ENCODE measurements at regions not wholly inside any gene's neighbourhood (a gene's known extent, or its start where the extent isn't known, plus 50 kb on each side); places are given as distances from the start of the nearest gene placed in this dataset.

GRCh38 chr15:31265871-31266711, 60.5 kb upstream of the KLF13 start:
- peak; percentile 73 for DNase-seq
- Histone ChIP-seq H3K36me3 (no peaks in the 10 kb centered on the region), H3K4me3 (no peak overlapping the region), H3K9me3 (no peaks in the 10 kb centered on the region), H3K27ac (peak overlapping the region; percentile 73 to 90 (median 85)), H3K27me3 (no peaks in the 10 kb centered on the region), H3K4me1 (peaks cover 27 to 75% (median 40%) of the 10 kb centered on the region in 4 donors)
- in situ Hi-C loops (cut with MboI; ENCODE audit: low pct_ligation_motif_present in 1 of 4, low pct_unique_long_range_greater_than_20kb in 1 of 4, low sequenced_read_pairs in 3 of 4): no loop called here
- WGBS, 2 donors (ENCODE audit: low coverage in 1 of 2): 38 to 60% methylated on average over 1 to 22 of the region's 22 CpGs
- intact Hi-C loops (cut with DNase I; ENCODE audit: low total_unique reads): no loop called here
- peak; percentile 15 to 68 (median 55) for TF ChIP-seq POLR2AphosphoS5 (IDR thresholded peaks at IDR 0.05)
- TF ChIP-seq, protein P1, sequence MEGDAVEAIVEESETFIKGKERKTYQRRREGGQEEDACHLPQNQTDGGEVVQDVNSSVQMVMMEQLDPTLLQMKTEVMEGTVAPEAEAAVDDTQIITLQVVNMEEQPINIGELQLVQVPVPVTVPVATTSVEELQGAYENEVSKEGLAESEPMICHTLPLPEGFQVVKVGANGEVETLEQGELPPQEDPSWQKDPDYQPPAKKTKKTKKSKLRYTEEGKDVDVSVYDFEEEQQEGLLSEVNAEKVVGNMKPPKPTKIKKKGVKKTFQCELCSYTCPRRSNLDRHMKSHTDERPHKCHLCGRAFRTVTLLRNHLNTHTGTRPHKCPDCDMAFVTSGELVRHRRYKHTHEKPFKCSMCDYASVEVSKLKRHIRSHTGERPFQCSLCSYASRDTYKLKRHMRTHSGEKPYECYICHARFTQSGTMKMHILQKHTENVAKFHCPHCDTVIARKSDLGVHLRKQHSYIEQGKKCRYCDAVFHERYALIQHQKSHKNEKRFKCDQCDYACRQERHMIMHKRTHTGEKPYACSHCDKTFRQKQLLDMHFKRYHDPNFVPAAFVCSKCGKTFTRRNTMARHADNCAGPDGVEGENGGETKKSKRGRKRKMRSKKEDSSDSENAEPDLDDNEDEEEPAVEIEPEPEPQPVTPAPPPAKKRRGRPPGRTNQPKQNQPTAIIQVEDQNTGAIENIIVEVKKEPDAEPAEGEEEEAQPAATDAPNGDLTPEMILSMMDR (IDR thresholded peaks at IDR 0.05): no peak

- in situ Hi-C loops (cut with MboI; ENCODE audit: low pct_ligation_motif_present in 1 of 4, low pct_unique_long_range_greater_than_20kb in 1 of 4, low sequenced_read_pairs in 3 of 4): no loop called here
- peak; percentile 42 for DNase-seq
- peak overlapping the region; percentile 73 to 90 (median 85) for H3K27ac ChIP-seq
These were observed 59.9 kb upstream of the KLF13 start for GRCh38 chr15:31266712-31267111.

DNA sequence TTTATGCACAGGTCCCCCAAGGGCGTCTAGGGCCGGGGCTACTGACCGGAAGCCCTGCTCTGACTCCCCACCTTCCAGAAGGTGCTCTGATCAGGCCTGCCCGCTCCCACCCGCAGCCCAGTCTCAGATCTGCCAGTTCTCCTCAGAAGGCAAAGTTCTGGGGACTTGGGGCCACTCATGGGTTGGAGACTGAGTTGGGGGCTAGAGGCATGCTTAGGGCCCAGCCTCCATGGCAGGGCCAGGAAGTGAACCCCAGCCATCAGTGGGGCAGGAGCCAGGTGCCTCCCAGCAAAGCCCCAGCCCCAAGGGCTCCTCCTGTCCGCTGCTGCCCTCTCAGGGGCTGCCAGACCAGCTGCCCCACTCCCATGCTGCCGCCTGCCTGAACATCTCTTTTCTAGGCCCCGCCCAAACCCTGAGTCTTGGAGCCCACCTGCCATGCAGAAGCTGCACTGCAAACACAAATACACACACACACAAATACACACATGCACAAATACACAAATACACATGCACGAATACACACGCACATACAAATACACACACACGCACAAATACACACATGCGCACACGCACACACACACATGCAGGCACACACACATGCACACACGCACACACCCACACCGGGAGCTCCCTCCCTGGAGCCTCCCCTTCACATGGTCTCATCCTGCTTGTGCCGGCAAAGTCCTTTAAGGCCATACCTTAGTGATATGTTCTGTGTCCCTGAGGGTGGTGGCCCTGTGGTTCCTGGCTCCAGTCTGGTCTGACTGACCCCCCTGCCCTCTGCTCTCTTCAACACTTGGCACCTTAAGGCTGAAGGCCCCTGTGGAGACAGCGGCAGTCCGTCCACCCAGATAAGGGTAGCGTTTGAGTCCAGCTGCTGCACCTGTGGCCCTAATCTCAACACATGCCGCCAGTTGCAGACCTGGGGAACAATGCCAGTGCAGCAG, 59.2 kb upstream of the KLF13 start:
- peak overlapping the region; percentile 73 to 90 (median 85) for H3K27ac ChIP-seq
- H3K27me3 ChIP-seq: no peaks in the 10 kb centered on the region
- H3K4me1 ChIP-seq: peaks cover 33 to 88% (median 44%) of the 10 kb centered on the region in 4 donors
- TF ChIP-seq, protein P1 (IDR thresholded peaks at IDR 0.05): no peak
- TF ChIP-seq POLR2AphosphoS5 (IDR thresholded peaks at IDR 0.05) (no peak), EP300 (IDR thresholded peaks at IDR 0.05; ENCODE audit: low read depth) (no peak), POLR2A (IDR thresholded peaks at IDR 0.05) (no peak)
- H3K36me3 ChIP-seq: no peaks in the 10 kb centered on the region
- in situ Hi-C loops (cut with MboI; ENCODE audit: low pct_ligation_motif_present in 1 of 4, low pct_unique_long_range_greater_than_20kb in 1 of 4, low sequenced_read_pairs in 3 of 4) (no loop called here), intact Hi-C loops (cut with DNase I; ENCODE audit: low total_unique reads) (no loop called here)
- WGBS, 2 donors (ENCODE audit: low coverage in 1 of 2): 85% methylated on average over 20 of the region's 20 CpGs; no CpG with 5 or more reads in 1 of the 2 donors
- no peaks in the 10 kb centered on the region for H3K9me3 ChIP-seq
- DNase-seq: peak; percentile 8
- no peak overlapping the region for H3K4me3 ChIP-seq

More at GRCh38 chr15:31266712-31267111, 59.9 kb upstream of the KLF13 start:
- 74% methylated on average over 11 of the region's 13 CpGs; no CpG with 5 or more reads in 1 of the 2 donors for WGBS, 2 donors (ENCODE audit: low coverage in 1 of 2)
- intact Hi-C loops (cut with DNase I; ENCODE audit: low total_unique reads): no loop called here
- Histone ChIP-seq H3K36me3 (no peaks in the 10 kb centered on the region), H3K4me3 (no peak overlapping the region), H3K27me3 (no peaks in the 10 kb centered on the region), H3K9me3 (no peaks in the 10 kb centered on the region), H3K4me1 (peaks cover 27 to 81% (median 40%) of the 10 kb centered on the region in 4 donors)
- TF ChIP-seq POLR2AphosphoS5 (IDR thresholded peaks at IDR 0.05) (no peak), EP300 (IDR thresholded peaks at IDR 0.05; ENCODE audit: low read depth) (no peak), POLR2A (IDR thresholded peaks at IDR 0.05) (no peak)
- TF ChIP-seq, protein P1 (IDR thresholded peaks at IDR 0.05): no peak

DNA sequence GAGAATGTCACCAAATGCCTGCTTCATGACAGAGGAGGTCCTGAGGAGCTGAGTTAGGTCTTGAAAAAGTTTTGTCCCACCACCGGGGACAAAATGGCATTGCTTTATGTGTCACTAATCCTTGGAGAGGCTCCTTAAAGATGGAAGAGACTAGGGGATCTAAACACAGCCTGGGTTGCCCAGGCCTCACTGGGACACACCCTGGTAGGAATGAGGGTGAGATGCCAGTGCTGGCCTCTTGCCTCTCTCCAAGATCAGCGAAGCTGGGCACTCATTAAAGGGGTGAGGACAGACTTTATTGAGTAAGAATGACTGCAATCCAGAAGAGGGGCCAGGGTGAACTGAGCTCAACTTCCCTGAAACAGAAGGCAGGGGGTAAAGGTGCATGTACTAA, 58.5 kb upstream of the KLF13 start:
- H3K9me3 ChIP-seq: no peaks in the 10 kb centered on the region
- DNase-seq: peak; percentile 19
- WGBS, 2 donors (ENCODE audit: low coverage in 1 of 2): 40 to 66% methylated on average over 1 to 2 of the region's 2 CpGs
- intact Hi-C loops (cut with DNase I; ENCODE audit: low total_unique reads): no loop called here
- no peaks in the 10 kb centered on the region for H3K27me3 ChIP-seq
- no peak for TF ChIP-seq EP300 (IDR thresholded peaks at IDR 0.05; ENCODE audit: low read depth)
- TF ChIP-seq POLR2A (IDR thresholded peaks at IDR 0.05): no peak
- TF ChIP-seq POLR2AphosphoS5 (IDR thresholded peaks at IDR 0.05): no peak
- TF ChIP-seq, protein P1 (IDR thresholded peaks at IDR 0.05): no peak
- in situ Hi-C loops (cut with MboI; ENCODE audit: low pct_ligation_motif_present in 1 of 4, low pct_unique_long_range_greater_than_20kb in 1 of 4, low sequenced_read_pairs in 3 of 4): no loop called here
- peak overlapping the region in 1 of 4 donors; percentile 32 for H3K27ac ChIP-seq
- no peaks in the 10 kb centered on the region for H3K36me3 ChIP-seq
- no peak overlapping the region for H3K4me3 ChIP-seq
- H3K4me1 ChIP-seq: peaks cover 33 to 89% (median 49%) of the 10 kb centered on the region in 4 donors

All from transverse colon (tissue), 4 donors.